Activated T-cell treated with anti-CD3 and anti-CD28 coated beads, Interleukin-2, amount 50 U/mL, for 48 hours (primary cell): ENCODE measurements at regions not wholly inside any gene's neighbourhood (a gene's known extent, or its start where the extent isn't known, plus 50 kb on each side); places are given as distances from the start of the nearest gene placed in this dataset.

Experiments used
- DNase-seq, 2 experiments: peaks; one replicate each; pipeline ENCODE4 v3.0.0-alpha.2; 2020

- DNase-seq: no peak
These were observed 327.9 kb downstream of the TTLL7 start for GRCh38 chr1:83670909-83671565.

GRCh38 chr1:83641796-83642443, 357.0 kb downstream of the TTLL7 start:
- DNase-seq: no peak

GRCh38 chr1:83641206-83641658, 357.7 kb downstream of the TTLL7 start:
- no peak for DNase-seq

- no peak for DNase-seq
These were observed 359.1 kb downstream of the TTLL7 start for GRCh38 chr1:83639785-83640184.

GRCh38 chr1:83637586-83637985, 361.3 kb downstream of the TTLL7 start:
- DNase-seq: no peak

- DNase-seq: no peak
These were observed 361.9 kb downstream of the TTLL7 start for GRCh38 chr1:83637009-83637408.

GRCh38 chr1:83632906-83633305, 366.0 kb downstream of the TTLL7 start:
- peak; percentile 30 to 43 for DNase-seq

- no peak for DNase-seq
These were observed 367.1 kb downstream of the TTLL7 start for GRCh38 chr1:83631851-83632250.

GRCh38 chr1:83627045-83627444, 371.9 kb downstream of the TTLL7 start:
- DNase-seq: no peak

GRCh38 chr1:83626603-83627002, 372.3 kb downstream of the TTLL7 start:
- DNase-seq: no peak

- DNase-seq: no peak
These were observed 373.3 kb downstream of the TTLL7 start for GRCh38 chr1:83625646-83626045.

GRCh38 chr1:83620016-83620415, 378.9 kb downstream of the TTLL7 start:
- no peak for DNase-seq

GRCh38 chr1:83619170-83619896, 379.6 kb downstream of the TTLL7 start:
- no peak for DNase-seq

GRCh38 chr1:83617883-83618282, 381.0 kb downstream of the TTLL7 start:
- DNase-seq: no peak

- no peak for DNase-seq
These were observed 383.6 kb downstream of the TTLL7 start for GRCh38 chr1:83615370-83615769.

- no peak for DNase-seq
These were observed 392.4 kb downstream of the TTLL7 start for GRCh38 chr1:83606416-83606955.

GRCh38 chr1:83596331-83596730, 402.6 kb downstream of the TTLL7 start:
- no peak for DNase-seq

GRCh38 chr1:83593073-83593472, 405.9 kb downstream of the TTLL7 start:
- DNase-seq: no peak

- DNase-seq: no peak
These were observed 410.8 kb downstream of the TTLL7 start for GRCh38 chr1:83588140-83588539.

- no peak for DNase-seq
These were observed 415.4 kb downstream of the TTLL7 start for GRCh38 chr1:83583351-83584014.

- DNase-seq: no peak
These were observed 417.2 kb downstream of the TTLL7 start for GRCh38 chr1:83581747-83582146.

- DNase-seq: no peak
These were observed 424.1 kb downstream of the TTLL7 start for GRCh38 chr1:83574791-83575190.

GRCh38 chr1:83573776-83574175, 425.2 kb downstream of the TTLL7 start:
- no peak for DNase-seq
